Panc1 (cell line): ENCODE measurements at regions not wholly inside any gene's neighbourhood (a gene's known extent, or its start where the extent isn't known, plus 50 kb on each side); places are given as distances from the start of the nearest gene placed in this dataset.

Experiments
- ATAC-seq: fragments of 200-7000 bp; cut with Tn5 transposase; 2 replicates; pipeline ENCODE4 v1.9.1; 2020; ENCODE audit warnings: mild to moderate bottlenecking, moderate library complexity
- BruUV-seq: library from RNA; stranded (reverse); fragments of 400-500 nt; replicated peaks from 2 replicates; lab custom pipeline; 2021; lab: Mats Ljungman, UMichigan
- CTCF ChIA-PET: fragments of 300-600 bp; sonication (Branson Sonifier 250); formaldehyde crosslinking; loops from one replicate; lab custom pipeline; 2022; ENCODE audit warnings: antibody characterized with exemption; lab: Charles Lee
- POLR2A ChIA-PET: fragments of 300-600 bp; sonication (Branson Sonifier 250); formaldehyde crosslinking; loops from one replicate; lab custom pipeline; 2022; ENCODE audit warnings: antibody characterized with exemption; lab: Charles Lee
- DNase-seq: peaks from one replicate; pipeline ENCODE4 v3.0.0-alpha.2; 2010; ENCODE audit warnings: low read depth, low spot score
- H3K27ac ChIP-seq: 2 replicates; pipeline ENCODE4 v1.5.1; 2011; ENCODE audit warnings: mild to moderate bottlenecking, low read length, inconsistent platforms
- H3K27me3 ChIP-seq: fragments of 200-500 bp; sonication (Bioruptor generic); 2 replicates; pipeline ENCODE4 v1.6.0; 2014; ENCODE audit warnings: low read length, inconsistent platforms; ENCODE audit not compliant: control insufficient read depth, insufficient read depth
- H3K36me3 ChIP-seq: fragments of 200-500 bp; sonication (Bioruptor generic); 2 replicates; pipeline ENCODE4 v1.5.1; 2014; ENCODE audit warnings: inconsistent platforms, mild to moderate bottlenecking, low read length, moderate library complexity; ENCODE audit not compliant: control insufficient read depth, insufficient read depth
- H3K4me1 ChIP-seq: 2 replicates; pipeline ENCODE4 v1.5.1; 2011; ENCODE audit warnings: inconsistent platforms, mild to moderate bottlenecking, low read length, moderate library complexity; ENCODE audit not compliant: control insufficient read depth, insufficient read depth
- H3K4me3 ChIP-seq, 2 experiments: 2 replicates each; pipeline ENCODE4 v1.5.1; 2011 to 2012; ENCODE audit warnings: low read depth in 2 of 2, low read length in 2 of 2, mild to moderate bottlenecking in 2 of 2, inconsistent platforms in 1 of 2, moderate library complexity in 1 of 2
- H3K9me3 ChIP-seq: fragments of 200-500 bp; sonication (Bioruptor generic); 2 replicates; pipeline ENCODE4 v1.5.1; 2014; ENCODE audit warnings: low read depth, mild to moderate bottlenecking, inconsistent platforms, low read length, moderate library complexity; ENCODE audit not compliant: control insufficient read depth, insufficient read depth
- CTCF ChIP-seq: fragments of 450-650 bp; IDR thresholded peaks from 2 replicates; pipeline ENCODE4 v1.5.1; 2017; ENCODE audit warnings: mild to moderate bottlenecking
- POLR2AphosphoS5 ChIP-seq: IDR thresholded peaks from 2 replicates; pipeline ENCODE4 v1.6.1; 2012; ENCODE audit warnings: mild to moderate bottlenecking, low read depth, low read length, moderate library complexity
- REST ChIP-seq, 2 experiments: IDR thresholded peaks; 2 replicates each; pipeline ENCODE4 v1.6.1; 2011 to 2012; ENCODE audit warnings: low read depth in 2 of 2, control low read depth in 1 of 2, low read length in 1 of 2, mild to moderate bottlenecking in 1 of 2, moderate library complexity in 1 of 2; ENCODE audit not compliant: insufficient read depth in 1 of 2
- SIN3A ChIP-seq: IDR thresholded peaks from 2 replicates; pipeline ENCODE4 v1.6.1; 2012; ENCODE audit warnings: low read depth, mild to moderate bottlenecking, low read length, moderate library complexity, borderline replicate concordance; ENCODE audit not compliant: insufficient read depth
- TCF7L2 ChIP-seq: IDR thresholded peaks from 2 replicates; pipeline ENCODE4 v1.6.1; 2011; ENCODE audit warnings: mild to moderate bottlenecking, low read depth, low read length, inconsistent platforms
- in situ Hi-C: cut with HindIII; loops from 2 replicates; pipeline ENCODE4 v1.10.0; 2016; ENCODE audit warnings: low sequenced_read_pairs, low pct_unique_long_range_greater_than_20kb
- intact Hi-C: fragments of 100-400 bp; cut with micrococcal nuclease; formaldehyde crosslinking; loops from one replicate; pipeline ENCODE4 v1.10.0; 2022; ENCODE audit not compliant: unreplicated experiment

- POLR2A ChIA-PET, result no interaction called here
- in situ Hi-C loops, result no loop called here
These were observed 439.8 kb downstream of the RNF144A start for GRCh38 chr2:7356909-7357584.

GRCh38 chr2:7357993-7358392 lies 440.8 kb downstream of the RNF144A start:
- Histone ChIP-seq H3K4me3 (no peak overlapping the region), H3K4me1 (no peaks in the 10 kb centered on the region), H3K36me3 (no peaks in the 10 kb centered on the region), H3K27ac (no peak overlapping the region), H3K9me3 (no peaks in the 10 kb centered on the region), H3K27me3 (no peaks in the 10 kb centered on the region)
- no peak for ATAC-seq
- CTCF ChIA-PET, result no interaction called here
- in situ Hi-C loops, result no loop called here
- TF ChIP-seq CTCF (no peak), SIN3A (no peak), REST (IDR thresholded peaks at IDR 0.05; ENCODE audit: insufficient read depth in 1 of 2, low read depth in 2 of 2, low read length in 1 of 2) (no peak), TCF7L2 (no peak), POLR2AphosphoS5 (no peak)
- POLR2A ChIA-PET, result no interaction called here
- intact Hi-C loops, result no loop called here
- no peak for DNase-seq
- no TSS peak for BruUV-seq

More at GRCh38 chr2:7356909-7357584, 439.8 kb downstream of the RNF144A start:
- H3K36me3 ChIP-seq, result no peaks in the 10 kb centered on the region
- no peak overlapping the region for H3K27ac ChIP-seq
- DNase-seq (no peak), ATAC-seq (no peak)
- no peaks in the 10 kb centered on the region for H3K4me1 ChIP-seq
- no peak overlapping the region for H3K4me3 ChIP-seq
- H3K27me3 ChIP-seq, result no peaks in the 10 kb centered on the region
- CTCF ChIA-PET, result no interaction called here
- TF ChIP-seq CTCF, result no peak
- intact Hi-C loops, result no loop called here
- no TSS peak for BruUV-seq
- H3K9me3 ChIP-seq, result no peaks in the 10 kb centered on the region
